Astrocyte (in vitro differentiated cells and primary cell): ENCODE measurements at regions not wholly inside any gene's neighbourhood (a gene's known extent, or its start where the extent isn't known, plus 50 kb on each side); places are given as distances from the start of the nearest gene placed in this dataset.
A peak's percentile ranks its signal among the peaks of the same experiment; 100 is the strongest.

Experiments used
- DNase-seq: peaks from one replicate; pipeline ENCODE4 v3.0.0-alpha.2; 2010; ENCODE audit warnings: low read depth
- FAIRE-seq: peaks from 2 replicates; lab custom pipeline; 2011; peaks lifted over from hg19 to GRCh38; lab: Jason Lieb, UNC
- H2AFZ ChIP-seq: 2 replicates; pipeline ENCODE4 v1.6.0; 2012; ENCODE audit warnings: low read depth, low read length, inconsistent platforms
- H3K27ac ChIP-seq: 2 replicates; pipeline ENCODE4 v1.5.1; 2011; ENCODE audit warnings: low read depth, low read length, inconsistent platforms
- H3K27me3 ChIP-seq: 2 replicates; pipeline ENCODE4 v1.6.0; 2011; ENCODE audit warnings: low read length, inconsistent platforms; ENCODE audit not compliant: insufficient read depth
- H3K36me3 ChIP-seq: 2 replicates; pipeline ENCODE4 v1.5.1; 2011; ENCODE audit warnings: low read length, inconsistent platforms; ENCODE audit not compliant: insufficient read depth
- H3K4me1 ChIP-seq: 2 replicates; pipeline ENCODE4 v1.5.1; 2011; ENCODE audit warnings: low read length, inconsistent platforms; ENCODE audit not compliant: insufficient read depth
- H3K4me2 ChIP-seq: 2 replicates; pipeline ENCODE4 v1.6.0; 2012; ENCODE audit warnings: low read length, inconsistent platforms
- H3K4me3 ChIP-seq: 2 replicates; pipeline ENCODE4 v1.5.1; 2011; ENCODE audit warnings: low read depth, mild to moderate bottlenecking, low read length, inconsistent platforms; ENCODE audit not compliant: insufficient read depth
- H3K79me2 ChIP-seq: 2 replicates; pipeline ENCODE4 v1.6.0; 2012; ENCODE audit warnings: mild to moderate bottlenecking, low read length, inconsistent platforms; ENCODE audit not compliant: insufficient read depth
- H3K9ac ChIP-seq: 2 replicates; pipeline ENCODE4 v1.6.0; 2012; ENCODE audit warnings: mild to moderate bottlenecking, low read length, inconsistent platforms
- H3K9me3 ChIP-seq: 2 replicates; pipeline ENCODE4 v1.5.1; 2012; ENCODE audit warnings: low read depth, mild to moderate bottlenecking, low read length, inconsistent platforms; ENCODE audit not compliant: insufficient read depth
- H4K20me1 ChIP-seq: 2 replicates; pipeline ENCODE4 v1.6.0; 2012; ENCODE audit warnings: low read length, inconsistent platforms; ENCODE audit not compliant: insufficient read depth
- H3K27ac Mint-ChIP-seq: one replicate; pipeline ENCODE4 v1.8.0; 2021; ENCODE audit warnings: mild to moderate bottlenecking, mixed read lengths; ENCODE audit not compliant: unreplicated experiment
- H3K27me3 Mint-ChIP-seq: one replicate; pipeline ENCODE4 v1.8.0; 2021; ENCODE audit warnings: low read depth, mixed read lengths; ENCODE audit not compliant: unreplicated experiment
- H3K36me3 Mint-ChIP-seq: one replicate; pipeline ENCODE4 v1.8.0; 2021; ENCODE audit warnings: low read depth, mixed read lengths; ENCODE audit not compliant: unreplicated experiment
- H3K4me1 Mint-ChIP-seq: one replicate; pipeline ENCODE4 v1.8.0; 2021; ENCODE audit warnings: low read depth, mixed read lengths; ENCODE audit not compliant: unreplicated experiment
- H3K4me3 Mint-ChIP-seq: one replicate; pipeline ENCODE4 v1.8.0; 2021; ENCODE audit warnings: mild to moderate bottlenecking, moderate library complexity, mixed read lengths; ENCODE audit not compliant: unreplicated experiment
- H3K9me3 Mint-ChIP-seq: one replicate; pipeline ENCODE4 v1.8.0; 2021; ENCODE audit warnings: mild to moderate bottlenecking, mixed read lengths; ENCODE audit not compliant: unreplicated experiment
- CTCF ChIP-seq: IDR thresholded peaks from 2 replicates; pipeline ENCODE4 v1.5.1; 2011; ENCODE audit warnings: low read depth, mild to moderate bottlenecking, inconsistent platforms, low read length, moderate library complexity; ENCODE audit not compliant: insufficient read depth
- EZH2 ChIP-seq: IDR thresholded peaks from 2 replicates; pipeline ENCODE4 v1.6.1; 2012; ENCODE audit warnings: mild to moderate bottlenecking, low read length, inconsistent platforms; ENCODE audit not compliant: insufficient read depth

DNA sequence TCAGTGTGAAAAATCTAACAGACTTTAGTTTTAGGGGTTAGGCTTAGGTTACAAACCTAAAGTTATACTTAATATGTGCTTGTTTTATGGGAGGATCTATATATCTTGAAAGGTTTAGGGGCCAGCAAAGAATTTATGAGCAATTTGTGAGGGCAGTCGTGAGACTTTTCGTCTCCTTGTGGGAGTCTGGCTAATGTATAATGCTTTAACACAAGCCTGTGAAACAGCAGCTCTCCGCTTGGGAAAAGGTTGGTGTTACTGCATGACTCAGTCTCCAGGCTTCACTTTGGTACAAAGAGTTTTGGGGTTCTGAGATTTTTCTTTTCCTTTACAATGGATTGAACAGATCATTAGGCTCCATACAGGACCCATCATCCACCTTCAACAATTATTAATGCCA is 79.0 kb upstream of the MFGE8 start:
- Histone ChIP-seq H3K4me3 (no peak overlapping the region), H4K20me1 (no peaks in the 10 kb centered on the region), H3K9me3 (no peaks in the 10 kb centered on the region), H3K79me2 (no peaks in the 10 kb centered on the region), H3K27me3 (no peaks in the 10 kb centered on the region), H3K9ac (no peak overlapping the region), H3K36me3 (no peaks in the 10 kb centered on the region), H2AFZ (no peak overlapping the region), H3K4me1 (peaks cover 27% of the 10 kb centered on the region), H3K4me2 (no peak overlapping the region), H3K27ac (no peak overlapping the region)
- TF ChIP-seq CTCF (no peak), EZH2 (no peak)
- Mint-ChIP-seq H3K36me3 (no peaks in the 10 kb centered on the region), H3K27me3 (no peaks in the 10 kb centered on the region), H3K4me3 (no peak overlapping the region), H3K9me3 (no peaks in the 10 kb centered on the region), H3K27ac (peak overlapping the region; percentile 69), H3K4me1 (peaks cover 39% of the 10 kb centered on the region)
- DNase-seq (no peak), FAIRE-seq (no peak)

DNA sequence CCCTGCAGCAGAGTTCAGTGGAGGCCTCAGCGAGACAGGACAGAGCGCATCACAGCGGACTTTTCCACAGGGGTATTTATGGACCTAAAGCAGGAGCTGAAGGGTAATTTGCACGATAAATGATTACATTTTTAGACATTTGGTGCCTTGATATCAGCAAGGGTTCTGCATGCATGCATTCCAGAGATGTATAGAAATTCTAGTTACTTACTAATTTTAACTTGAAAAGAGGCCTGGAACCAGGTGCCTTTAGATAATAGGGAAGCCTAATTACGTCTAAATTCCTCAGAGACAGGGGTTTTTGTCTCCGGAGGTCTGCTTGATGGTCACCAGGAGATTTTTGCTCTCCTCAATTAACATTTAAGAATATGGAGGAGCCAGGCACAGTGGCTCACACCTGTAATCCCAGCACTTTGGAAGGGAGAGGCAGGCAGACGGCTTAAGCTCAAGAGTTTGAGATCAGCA is 79.8 kb upstream of the MFGE8 start:
- Histone ChIP-seq H3K4me2 (no peak overlapping the region), H3K27ac (no peak overlapping the region), H3K9ac (no peak overlapping the region), H3K4me1 (peaks cover 22% of the 10 kb centered on the region), H4K20me1 (no peaks in the 10 kb centered on the region), H3K9me3 (no peaks in the 10 kb centered on the region), H3K27me3 (no peaks in the 10 kb centered on the region), H2AFZ (no peak overlapping the region), H3K4me3 (no peak overlapping the region), H3K36me3 (no peaks in the 10 kb centered on the region), H3K79me2 (no peaks in the 10 kb centered on the region)
- H3K36me3 Mint-ChIP-seq: no peaks in the 10 kb centered on the region
- H3K9me3 Mint-ChIP-seq: no peaks in the 10 kb centered on the region
- no peak for DNase-seq
- H3K27me3 Mint-ChIP-seq: peaks cover 2% of the 10 kb centered on the region
- H3K27ac Mint-ChIP-seq: no peak overlapping the region
- FAIRE-seq: no peak
- H3K4me1 Mint-ChIP-seq: peaks cover 36% of the 10 kb centered on the region
- TF ChIP-seq CTCF (no peak), EZH2 (no peak)
- no peak overlapping the region for H3K4me3 Mint-ChIP-seq

- DNase-seq: no peak
- Mint-ChIP-seq H3K9me3 (no peaks in the 10 kb centered on the region), H3K36me3 (no peaks in the 10 kb centered on the region), H3K27ac (no peak overlapping the region), H3K27me3 (peaks cover 2% of the 10 kb centered on the region), H3K4me1 (peaks cover 34% of the 10 kb centered on the region), H3K4me3 (no peak overlapping the region)
- no peaks in the 10 kb centered on the region for H3K27me3 ChIP-seq
- H3K79me2 ChIP-seq: no peaks in the 10 kb centered on the region
- H2AFZ ChIP-seq: no peak overlapping the region
- no peak for FAIRE-seq
- H3K4me2 ChIP-seq: no peak overlapping the region
- no peaks in the 10 kb centered on the region for H4K20me1 ChIP-seq
- H3K27ac ChIP-seq: no peak overlapping the region
- TF ChIP-seq CTCF (no peak), EZH2 (no peak)
- H3K36me3 ChIP-seq: no peaks in the 10 kb centered on the region
- H3K9ac ChIP-seq: no peak overlapping the region
- H3K9me3 ChIP-seq: no peaks in the 10 kb centered on the region
- H3K4me3 ChIP-seq: no peak overlapping the region
- peaks cover 16% of the 10 kb centered on the region for H3K4me1 ChIP-seq
Observed at GRCh38 chr15:88993662-88994061, 80.5 kb upstream of the MFGE8 start.
